ENCODE measurements at regions not wholly inside any gene's neighbourhood (a gene's known extent, or its start where the extent isn't known, plus 50 kb on each side); places are given as distances from the start of the nearest gene placed in this dataset.

GRCh38 chr11:27195837-27196202 is 155.2 kb downstream of the BBOX1 start:
- POLR2A ChIA-PET (ENCODE audit: unreplicated experiment): no interaction called here
- H4K8ac ChIP-seq (ENCODE audit: low read depth in 2 of 2, low read length in 2 of 2): no peak overlapping the region
- no peak overlapping the region for H4K5ac ChIP-seq (ENCODE audit: low read depth, low read length)

More at GRCh38 chr11:27195837-27196202, 155.2 kb downstream of the BBOX1 start:
- Histone ChIP-seq H2BK120ac (ENCODE audit: low read depth, low read length) (no peak overlapping the region), H3K27ac (ENCODE audit: insufficient read depth, low read length) (no peak overlapping the region), H3K18ac (ENCODE audit: low read depth, low read length) (no peak overlapping the region), H3K14ac (replicated peaks; ENCODE audit: low read depth, low read length) (no peak overlapping the region), H4K91ac (ENCODE audit: insufficient read depth, low read depth, low read length) (no peak overlapping the region), H3K9me3 (ENCODE audit: control insufficient read depth, insufficient read depth, low read length) (no peaks in the 10 kb centered on the region), H2BK20ac (ENCODE audit: low read depth, low read length) (no peak overlapping the region), H3K4me3 (ENCODE audit: insufficient read depth, low read depth, low read length) (no peak overlapping the region), H2BK15ac (ENCODE audit: low read depth, low read length) (no peak overlapping the region), H2AFZ (replicated peaks; ENCODE audit: low read length, poor library complexity) (no peak overlapping the region), H3K4me1 (ENCODE audit: control insufficient read depth, insufficient read depth, low read length) (peaks cover 2% of the 10 kb centered on the region; the same call in 1 of the 2 replicates), H3K4me2 (ENCODE audit: low read depth, low read length) (no peak overlapping the region), H2BK5ac (ENCODE audit: low read depth, low read length, poor library complexity, severe bottlenecking) (no peak overlapping the region), H2AK5ac (ENCODE audit: low read depth, low read length) (no peak overlapping the region), H4K20me1 (ENCODE audit: insufficient read depth, low read length) (no peaks in the 10 kb centered on the region), H3K56ac (ENCODE audit: extremely low read depth, insufficient read depth, low read length) (no peak overlapping the region), H3K4ac (ENCODE audit: low read depth, low read length) (no peak overlapping the region), H3K27me3 (ENCODE audit: control insufficient read depth, insufficient read depth, low read length) (peaks cover 5% of the 10 kb centered on the region; the same call in 1 of the 2 replicates), H2AK9ac (replicated peaks; ENCODE audit: low read depth, low read length, poor library complexity) (no peak overlapping the region), H3K23ac (ENCODE audit: low read depth, low read length) (no peak overlapping the region), H3K79me1 (ENCODE audit: low read depth in 1 of 2, low read length in 2 of 2) (no peaks in the 10 kb centered on the region), H3K9ac (ENCODE audit: low read depth, low read length) (no peak overlapping the region), H3K36me3 (ENCODE audit: control insufficient read depth, insufficient read depth, low read length) (no peaks in the 10 kb centered on the region), H3K9me1 (ENCODE audit: insufficient read depth, low read length) (no peaks in the 10 kb centered on the region)
- intact Hi-C loops (cut with micrococcal nuclease): no loop called here
- TF ChIP-seq NFE2L2 (IDR thresholded peaks at IDR 0.05; ENCODE audit: low read depth, low read length) (no peak), MAZ (IDR thresholded peaks at IDR 0.05; ENCODE audit: borderline replicate concordance, low read depth, low read length) (no peak)
- DNase-seq (no peak), ATAC-seq (ENCODE audit: low read depth) (no peak)
- no TSS peak for BruUV-seq (replicated peaks)
- dilution Hi-C loops (cut with HindIII; ENCODE audit: low sequenced_read_pairs, unreplicated experiment): loop anchor here (25.0 kb wide), 1 partner anchor 291 kb away; no protein-coding TSS in a partner anchor
- CTCF ChIA-PET: no interaction called here
- in situ Hi-C loops (cut with MboI; ENCODE audit: low sequenced_read_pairs): no loop called here
